ENCODE measurements at regions not wholly inside any gene's neighbourhood (a gene's known extent, or its start where the extent isn't known, plus 50 kb on each side); places are given as distances from the start of the nearest gene placed in this dataset.
A peak's percentile ranks its signal among the peaks of the same experiment; 100 is the strongest.

- TF ChIP-seq CTCF (IDR thresholded peaks at IDR 0.05; ENCODE audit: insufficient read depth, missing control alignments): no peak
- FAIRE-seq (no peak), DNase-seq (ENCODE audit: insufficient read length, low spot score) (no peak)
Observed at GRCh38 chr12:29054858-29055663, 94.0 kb upstream of the FAR2 start.

GRCh38 chr12:29066011-29066588 is 83.0 kb upstream of the FAR2 start:
- no peak for DNase-seq (ENCODE audit: insufficient read length, low spot score)

GRCh38 chr12:29067430-29067829 is 81.6 kb upstream of the FAR2 start:
- FAIRE-seq: no peak
- DNase-seq (ENCODE audit: insufficient read length, low spot score): no peak
- TF ChIP-seq CTCF (IDR thresholded peaks at IDR 0.05; ENCODE audit: insufficient read depth, missing control alignments): no peak

More at GRCh38 chr12:29066011-29066588, 83.0 kb upstream of the FAR2 start:
- FAIRE-seq: no peak
- no peak for TF ChIP-seq CTCF (IDR thresholded peaks at IDR 0.05; ENCODE audit: insufficient read depth, missing control alignments)

- no peak for DNase-seq (ENCODE audit: insufficient read length, low spot score)
- FAIRE-seq: no peak
- TF ChIP-seq CTCF (IDR thresholded peaks at IDR 0.05; ENCODE audit: insufficient read depth, missing control alignments): no peak
Observed at GRCh38 chr12:29070309-29070708, 78.8 kb upstream of the FAR2 start.

GRCh38 chr12:29071099-29071498 is 78.0 kb upstream of the FAR2 start:
- no peak for TF ChIP-seq CTCF (IDR thresholded peaks at IDR 0.05; ENCODE audit: insufficient read depth, missing control alignments)
- DNase-seq (ENCODE audit: insufficient read length, low spot score) (no peak), FAIRE-seq (no peak)

GRCh38 chr12:29072631-29073030 is 76.4 kb upstream of the FAR2 start:
- no peak for DNase-seq (ENCODE audit: insufficient read length, low spot score)
- no peak for TF ChIP-seq CTCF (IDR thresholded peaks at IDR 0.05; ENCODE audit: insufficient read depth, missing control alignments)
- no peak for FAIRE-seq

GRCh38 chr12:29073631-29074239 is 75.3 kb upstream of the FAR2 start:
- TF ChIP-seq CTCF (IDR thresholded peaks at IDR 0.05; ENCODE audit: insufficient read depth, missing control alignments): peak; percentile 65
- no peak for DNase-seq (ENCODE audit: insufficient read length, low spot score)
- FAIRE-seq: no peak
